Neural crest cell (in vitro differentiated cells): ENCODE measurements at regions not wholly inside any gene's neighbourhood (a gene's known extent, or its start where the extent isn't known, plus 50 kb on each side); places are given as distances from the start of the nearest gene placed in this dataset.

Source experiments
- DNase-seq: peaks from one replicate; pipeline ENCODE4 v3.0.0; 2021; ENCODE audit warnings: low read depth, mixed read lengths, low spot score
- H3K27ac Mint-ChIP-seq: one replicate; pipeline ENCODE4 v1.8.0; 2021; ENCODE audit warnings: mild to moderate bottlenecking, mixed read lengths; ENCODE audit not compliant: unreplicated experiment
- H3K27me3 Mint-ChIP-seq: 2 replicates; pipeline ENCODE4 v1.8.0; 2021; ENCODE audit warnings: low read depth, mild to moderate bottlenecking, mixed read lengths
- H3K36me3 Mint-ChIP-seq: 2 replicates; pipeline ENCODE4 v1.8.0; 2021; ENCODE audit warnings: low read depth, mild to moderate bottlenecking, mixed read lengths
- H3K4me1 Mint-ChIP-seq: 2 replicates; pipeline ENCODE4 v1.8.0; 2021; ENCODE audit warnings: mixed read lengths
- H3K4me3 Mint-ChIP-seq: one replicate; pipeline ENCODE4 v1.8.0; 2021; ENCODE audit warnings: mild to moderate bottlenecking, mixed read lengths
- H3K9me3 Mint-ChIP-seq: 2 replicates; pipeline ENCODE4 v1.8.0; 2021; ENCODE audit warnings: mixed read lengths
- TF ChIP-seq, protein P1 (sequence below): fragments of 200-600 bp; sonication (generic); conservative IDR thresholded peaks from 2 replicates; pipeline ENCODE4 v1.5.0; 2021; ENCODE audit warnings: antibody characterized with exemption, mild to moderate bottlenecking

DNA sequence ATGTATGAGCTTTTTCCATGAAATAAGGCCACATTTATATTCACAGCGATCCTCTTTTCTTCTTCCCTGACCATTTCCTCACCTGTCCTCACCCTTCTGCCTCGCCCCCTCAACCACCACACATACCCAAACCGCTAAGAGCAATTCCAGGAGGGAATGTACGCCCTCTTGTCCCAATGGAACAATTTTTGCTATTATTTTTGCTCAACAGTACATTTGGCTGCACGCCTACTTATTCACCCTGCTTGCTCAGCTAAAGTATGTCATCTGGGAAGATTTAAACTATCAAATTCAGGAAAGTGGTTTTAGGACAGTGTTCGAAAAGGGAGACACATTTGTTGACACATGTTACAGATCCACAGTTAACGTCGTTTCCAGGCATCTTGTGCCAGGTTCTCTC, 252.7 kb downstream of the NEBL start:
- Mint-ChIP-seq H3K27ac (no peak overlapping the region), H3K4me1 (no peaks in the 10 kb centered on the region), H3K27me3 (peaks cover 3% of the 10 kb centered on the region), H3K9me3 (no peaks in the 10 kb centered on the region), H3K4me3 (no peak overlapping the region), H3K36me3 (no peaks in the 10 kb centered on the region)
- TF ChIP-seq, protein P1, sequence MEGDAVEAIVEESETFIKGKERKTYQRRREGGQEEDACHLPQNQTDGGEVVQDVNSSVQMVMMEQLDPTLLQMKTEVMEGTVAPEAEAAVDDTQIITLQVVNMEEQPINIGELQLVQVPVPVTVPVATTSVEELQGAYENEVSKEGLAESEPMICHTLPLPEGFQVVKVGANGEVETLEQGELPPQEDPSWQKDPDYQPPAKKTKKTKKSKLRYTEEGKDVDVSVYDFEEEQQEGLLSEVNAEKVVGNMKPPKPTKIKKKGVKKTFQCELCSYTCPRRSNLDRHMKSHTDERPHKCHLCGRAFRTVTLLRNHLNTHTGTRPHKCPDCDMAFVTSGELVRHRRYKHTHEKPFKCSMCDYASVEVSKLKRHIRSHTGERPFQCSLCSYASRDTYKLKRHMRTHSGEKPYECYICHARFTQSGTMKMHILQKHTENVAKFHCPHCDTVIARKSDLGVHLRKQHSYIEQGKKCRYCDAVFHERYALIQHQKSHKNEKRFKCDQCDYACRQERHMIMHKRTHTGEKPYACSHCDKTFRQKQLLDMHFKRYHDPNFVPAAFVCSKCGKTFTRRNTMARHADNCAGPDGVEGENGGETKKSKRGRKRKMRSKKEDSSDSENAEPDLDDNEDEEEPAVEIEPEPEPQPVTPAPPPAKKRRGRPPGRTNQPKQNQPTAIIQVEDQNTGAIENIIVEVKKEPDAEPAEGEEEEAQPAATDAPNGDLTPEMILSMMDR, result no peak
- no peak for DNase-seq

DNA sequence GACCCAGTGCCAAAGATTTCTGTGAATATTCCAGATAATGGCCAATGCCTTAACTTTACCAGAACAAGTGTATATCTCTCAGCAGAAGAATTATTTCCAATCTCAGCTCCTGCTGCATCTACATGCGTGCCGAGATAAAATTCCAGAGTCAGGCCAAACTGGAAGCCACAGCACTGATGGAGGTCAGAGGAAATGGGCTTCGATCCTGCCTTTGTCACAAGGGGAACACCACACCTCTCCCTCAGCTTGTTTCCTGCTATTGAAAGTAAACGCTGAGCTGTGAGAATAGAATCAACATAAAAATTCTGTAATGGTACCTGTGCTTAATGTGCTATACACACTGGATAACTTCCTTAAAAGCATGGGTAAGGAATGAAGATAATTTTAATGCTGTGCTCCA, 255.5 kb downstream of the NEBL start:
- TF ChIP-seq, protein P1, result no peak
- Mint-ChIP-seq H3K4me3 (no peak overlapping the region), H3K27ac (no peak overlapping the region), H3K27me3 (peaks cover 3% of the 10 kb centered on the region), H3K9me3 (peaks cover 1% of the 10 kb centered on the region), H3K36me3 (no peaks in the 10 kb centered on the region), H3K4me1 (no peaks in the 10 kb centered on the region)
- DNase-seq, result no peak

DNA sequence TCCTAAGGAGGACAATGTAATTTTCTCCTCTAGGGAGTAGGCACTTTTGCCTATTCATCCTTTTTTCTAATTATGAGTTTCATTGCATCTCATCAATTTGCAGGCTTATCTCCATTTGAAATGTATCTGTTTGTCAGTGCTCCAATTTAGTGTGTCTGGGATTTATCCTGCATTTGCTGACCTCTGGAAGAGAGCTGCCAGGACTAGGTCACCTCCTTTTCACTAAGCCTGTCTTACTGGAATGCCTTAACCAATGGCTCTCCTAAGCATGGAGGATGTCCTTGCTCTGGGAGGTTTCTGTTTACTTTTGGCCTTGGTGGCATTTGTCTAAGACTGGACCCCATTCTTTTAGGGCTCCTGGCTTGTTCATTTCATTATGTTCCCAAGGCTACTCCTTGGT, 261.5 kb downstream of the NEBL start:
- Mint-ChIP-seq H3K27me3 (no peaks in the 10 kb centered on the region), H3K4me1 (peaks cover 3% of the 10 kb centered on the region), H3K27ac (no peak overlapping the region), H3K4me3 (no peak overlapping the region), H3K36me3 (no peaks in the 10 kb centered on the region), H3K9me3 (peaks cover 5% of the 10 kb centered on the region)
- TF ChIP-seq, protein P1, result no peak
- DNase-seq, result no peak

DNA sequence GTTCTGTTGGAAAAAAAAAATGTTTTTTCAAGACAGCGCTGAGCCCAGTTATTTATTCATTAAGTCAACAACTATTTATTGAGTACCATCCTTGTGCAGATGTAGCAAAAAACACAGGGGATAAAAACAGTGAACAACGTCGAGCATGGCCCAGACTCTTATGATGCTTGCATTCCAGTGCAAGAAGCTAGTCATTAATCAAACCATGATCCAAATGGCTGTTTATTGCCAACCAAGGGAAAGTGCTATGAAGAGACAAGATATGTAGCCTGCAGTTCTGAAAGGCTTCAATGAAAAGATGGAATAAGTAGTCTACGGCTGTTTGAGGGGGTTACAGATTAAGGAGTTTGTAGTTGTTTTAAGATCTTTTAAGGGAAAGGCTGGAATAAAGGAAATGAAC, 262.3 kb downstream of the NEBL start:
- H3K36me3 Mint-ChIP-seq, result no peaks in the 10 kb centered on the region
- H3K4me1 Mint-ChIP-seq, result peaks cover 3% of the 10 kb centered on the region
- H3K27ac Mint-ChIP-seq, result no peak overlapping the region
- peaks cover 5% of the 10 kb centered on the region for H3K9me3 Mint-ChIP-seq
- DNase-seq, result no peak
- no peaks in the 10 kb centered on the region for H3K27me3 Mint-ChIP-seq
- no peak overlapping the region for H3K4me3 Mint-ChIP-seq
- TF ChIP-seq, protein P1, result no peak

DNA sequence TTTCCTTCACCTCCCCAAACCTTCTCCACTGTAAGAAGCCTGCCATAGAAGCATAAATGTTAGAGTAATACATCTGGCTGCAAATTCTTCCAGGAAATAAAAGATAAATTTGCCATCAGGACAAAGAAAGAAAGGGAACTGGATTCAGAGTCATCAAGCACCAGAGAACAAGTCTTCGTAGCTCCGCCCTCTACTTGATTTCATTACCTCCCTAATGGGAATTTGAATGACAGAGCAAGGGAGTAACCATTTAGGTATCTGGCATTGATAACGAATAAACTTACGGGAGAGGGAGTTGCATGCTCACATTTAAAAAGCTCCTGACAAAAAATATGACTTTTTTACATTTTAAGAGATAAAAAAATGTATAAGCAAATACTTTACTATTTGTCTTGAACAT, 263.4 kb downstream of the NEBL start:
- H3K27me3 Mint-ChIP-seq, result no peaks in the 10 kb centered on the region
- H3K36me3 Mint-ChIP-seq, result no peaks in the 10 kb centered on the region
- TF ChIP-seq, protein P1, result no peak
- peaks cover 3% of the 10 kb centered on the region for H3K4me1 Mint-ChIP-seq
- no peak overlapping the region for H3K27ac Mint-ChIP-seq
- H3K9me3 Mint-ChIP-seq, result peaks cover 5% of the 10 kb centered on the region
- DNase-seq, result no peak
- no peak overlapping the region for H3K4me3 Mint-ChIP-seq

DNA sequence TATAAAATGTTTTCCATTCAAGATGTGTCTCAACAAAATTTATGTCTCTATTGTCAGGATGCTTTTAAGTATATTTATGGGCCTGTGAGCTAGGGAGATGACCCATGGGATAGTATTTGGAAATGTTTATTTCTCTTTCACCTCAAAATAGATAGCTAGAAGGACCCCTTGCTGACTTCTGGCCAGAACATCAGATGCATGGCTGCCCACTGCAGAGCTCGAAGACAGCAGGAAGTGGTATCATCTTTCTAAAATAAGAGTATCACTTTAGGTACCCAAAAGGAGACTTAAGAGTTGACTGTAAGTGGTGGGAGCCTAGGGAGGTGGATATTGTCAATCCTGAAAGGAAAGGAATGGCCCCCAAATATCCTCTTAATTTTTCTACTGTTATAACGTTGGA, 264.4 kb downstream of the NEBL start:
- Mint-ChIP-seq H3K4me3 (no peak overlapping the region), H3K27ac (no peak overlapping the region), H3K4me1 (peaks cover 3% of the 10 kb centered on the region), H3K36me3 (no peaks in the 10 kb centered on the region), H3K9me3 (peaks cover 5% of the 10 kb centered on the region), H3K27me3 (no peaks in the 10 kb centered on the region)
- no peak for DNase-seq
- TF ChIP-seq, protein P1, result no peak
